H1 (cell line): ENCODE measurements at regions not wholly inside any gene's neighbourhood (a gene's known extent, or its start where the extent isn't known, plus 50 kb on each side); places are given as distances from the start of the nearest gene placed in this dataset.

Source experiments
- CTCF ChIA-PET: fragments of 300-600 bp; sonication (Branson Sonifier 250); formaldehyde crosslinking; loops from one replicate; lab custom pipeline; 2021; ENCODE audit not compliant: partially characterized antibody; lab: Charles Lee
- POLR2A ChIA-PET: fragments of 300-600 bp; sonication (Branson Sonifier 250); formaldehyde crosslinking; loops from one replicate; lab custom pipeline; 2021; ENCODE audit warnings: inconsistent platforms; ENCODE audit not compliant: partially characterized antibody; lab: Charles Lee
- DNase-seq, 2 experiments: peaks; one replicate each; pipeline versions ENCODE4 v3.0.0 to v3.0.0-alpha.2; 2010 to 2022; ENCODE audit warnings: low spot score in 2 of 2, low read depth in 1 of 2, mixed read lengths in 1 of 2
- FAIRE-seq: peaks from 2 replicates; lab custom pipeline; 2011; peaks lifted over from hg19 to GRCh38; lab: Jason Lieb, UNC
- H2AFZ ChIP-seq: 2 replicates; pipeline ENCODE4 v1.8.1; 2012; ENCODE audit warnings: low read length, inconsistent platforms
- H2AK5ac ChIP-seq: 2 replicates; pipeline ENCODE4 v1.6.1; 2013; ENCODE audit warnings: low read depth, low read length
- H2BK120ac ChIP-seq: replicated peaks from 2 replicates; pipeline ENCODE3; 2013; ENCODE audit warnings: low read depth, low read length, inconsistent platforms
- H2BK12ac ChIP-seq: 2 replicates; pipeline ENCODE4 v1.6.1; 2013; ENCODE audit warnings: low read depth, low read length
- H2BK15ac ChIP-seq: 2 replicates; pipeline ENCODE4 v1.6.1; 2013; ENCODE audit warnings: low read length
- H2BK20ac ChIP-seq: 2 replicates; pipeline ENCODE4 v1.6.1; 2013; ENCODE audit warnings: low read length
- H2BK5ac ChIP-seq: 2 replicates; pipeline ENCODE4 v1.6.1; 2013; ENCODE audit warnings: low read depth, low read length
- H3K14ac ChIP-seq: 2 replicates; pipeline ENCODE4 v1.6.1; 2013; ENCODE audit warnings: inconsistent platforms; ENCODE audit not compliant: insufficient read length
- H3K18ac ChIP-seq: 2 replicates; pipeline ENCODE4 v1.6.1; 2013; ENCODE audit warnings: low read length; ENCODE audit errors: extremely low read depth
- H3K23ac ChIP-seq: 2 replicates; pipeline ENCODE4 v1.6.1; 2013; ENCODE audit warnings: inconsistent platforms; ENCODE audit not compliant: insufficient read length
- H3K23me2 ChIP-seq: 2 replicates; pipeline ENCODE4 v1.6.1; 2013; ENCODE audit warnings: low read depth, low read length
- H3K27ac ChIP-seq: 2 replicates; pipeline ENCODE4 v1.6.1; 2011; ENCODE audit warnings: low read depth, low read length, inconsistent platforms
- H3K27me3 ChIP-seq, 4 experiments: replicated peaks in 1 of 4; 1 replicate in 1 of 4; 2 replicates in 3 of 4; pipeline versions ENCODE4 v1.6.1 to v1.8.1; 2011 to 2013; ENCODE audit warnings: low read length in 3 of 4, mild to moderate bottlenecking in 3 of 4, inconsistent platforms in 2 of 4, mixed read lengths in 2 of 4, moderate library complexity in 1 of 4; ENCODE audit not compliant: control insufficient read depth in 3 of 4, insufficient read depth in 3 of 4; ENCODE audit errors: extremely low read depth in 1 of 4
- H3K36me3 ChIP-seq, 4 experiments: 2 replicates each; pipeline versions ENCODE4 v1.6.1 to v1.8.1; 2011 to 2013; ENCODE audit warnings: mild to moderate bottlenecking in 4 of 4, low read length in 3 of 4, moderate library complexity in 2 of 4, control low read depth in 1 of 4, inconsistent platforms in 1 of 4; ENCODE audit not compliant: insufficient read depth in 4 of 4, control insufficient read depth in 2 of 4
- H3K4ac ChIP-seq: replicated peaks from 2 replicates; pipeline ENCODE3; 2013; ENCODE audit warnings: low read length, low read depth, mixed read lengths, inconsistent platforms; ENCODE audit not compliant: insufficient read length
- H3K4me1 ChIP-seq, 4 experiments: replicated peaks in 1 of 4; 1 replicate in 1 of 4; 2 replicates in 3 of 4; pipeline versions ENCODE4 v1.6.1 to v1.8.1; 2011 to 2013; ENCODE audit warnings: low read length in 3 of 4, inconsistent platforms in 2 of 4, mixed read lengths in 1 of 4; ENCODE audit not compliant: insufficient read depth in 4 of 4, control insufficient read depth in 3 of 4
- H3K4me2 ChIP-seq, 2 experiments: 2 replicates each; pipeline versions ENCODE4 v1.6.1 to v1.8.1; 2011 to 2013; ENCODE audit warnings: low read depth in 2 of 2, low read length in 2 of 2, control low read depth in 1 of 2, inconsistent platforms in 1 of 2, mild to moderate bottlenecking in 1 of 2; ENCODE audit not compliant: insufficient read depth in 1 of 2
- H3K4me3 ChIP-seq, 4 experiments: fragments of 200-600, 300-600 bp in 1 of 4; sonication (generic), shearing (Covaris generic), sonication (Bioruptor Twin) in 1 of 4; 2 replicates each; pipeline versions ENCODE4 v1.5.1 to v1.8.1; 2011 to 2016; ENCODE audit warnings: low read length in 4 of 4, low read depth in 3 of 4, control low read depth in 2 of 4, inconsistent platforms in 2 of 4, mild to moderate bottlenecking in 2 of 4, mixed read lengths in 1 of 4, moderate library complexity in 1 of 4; ENCODE audit not compliant: insufficient read depth in 2 of 4; ENCODE audit errors: extremely low read depth in 1 of 4
- H3K56ac ChIP-seq: replicated peaks from 2 replicates; pipeline ENCODE3; 2013; ENCODE audit warnings: low read depth, mild to moderate bottlenecking, mixed read lengths, low read length, inconsistent platforms; ENCODE audit not compliant: insufficient read length
- H3K79me1 ChIP-seq: 2 replicates; pipeline ENCODE4 v1.6.1; 2013; ENCODE audit warnings: low read depth, low read length, control low read depth
- H3K79me2 ChIP-seq, 2 experiments: 2 replicates each; pipeline versions ENCODE4 v1.6.1 to v1.8.1; 2012 to 2013; ENCODE audit warnings: low read length in 2 of 2, mild to moderate bottlenecking in 2 of 2, inconsistent platforms in 1 of 2; ENCODE audit not compliant: insufficient read depth in 2 of 2, control insufficient read depth in 1 of 2
- H3K9ac ChIP-seq, 4 experiments: replicated peaks in 1 of 4; 1 replicate in 1 of 4; 2 replicates in 3 of 4; pipeline versions ENCODE4 v1.6.1 to v1.8.1; 2011 to 2013; ENCODE audit warnings: low read depth in 3 of 4, low read length in 3 of 4, control low read depth in 2 of 4, mild to moderate bottlenecking in 2 of 4, moderate library complexity in 2 of 4, inconsistent platforms in 1 of 4; ENCODE audit errors: extremely low read depth in 1 of 4
- H3K9me3 ChIP-seq, 2 experiments: 2 replicates each; pipeline versions ENCODE4 v1.6.1 to v1.8.1; 2012 to 2013; ENCODE audit warnings: mild to moderate bottlenecking in 2 of 2, moderate library complexity in 2 of 2, control low read depth in 1 of 2, inconsistent platforms in 1 of 2, low read depth in 1 of 2, low read length in 1 of 2, mixed read lengths in 1 of 2; ENCODE audit not compliant: insufficient read depth in 2 of 2
- H4K20me1 ChIP-seq, 2 experiments: replicated peaks in 1 of 2; 2 replicates each; pipeline versions ENCODE3 to v1.8.1; 2011 to 2013; ENCODE audit warnings: inconsistent platforms in 2 of 2, low read length in 2 of 2, mild to moderate bottlenecking in 1 of 2; ENCODE audit not compliant: insufficient read depth in 2 of 2, control insufficient read depth in 1 of 2
- H4K5ac ChIP-seq: 2 replicates; pipeline ENCODE4 v1.6.1; 2013; ENCODE audit warnings: low read length, low read depth, mixed read lengths, inconsistent platforms; ENCODE audit not compliant: insufficient read length
- H4K8ac ChIP-seq: 2 replicates; pipeline ENCODE4 v1.8.0; 2013; ENCODE audit warnings: mild to moderate bottlenecking, moderate library complexity, low read length, inconsistent platforms; ENCODE audit not compliant: insufficient read depth; ENCODE audit errors: extremely low read depth
- H4K91ac ChIP-seq: replicated peaks from 2 replicates; pipeline ENCODE3; 2013; ENCODE audit warnings: low read length, mixed read lengths, inconsistent platforms; ENCODE audit not compliant: insufficient read length
- BCL11A ChIP-seq, 2 experiments: IDR thresholded peaks; one replicate each; pipeline ENCODE4 v1.6.1; 2011; ENCODE audit warnings: low read depth in 2 of 2, low read length in 2 of 2, mild to moderate bottlenecking in 2 of 2
- HDAC2 ChIP-seq, 2 experiments: fragments of 300-600 bp in 1 of 2; sonication (generic) in 1 of 2; IDR thresholded peaks; 2 replicates each; pipeline ENCODE4 v1.6.1; 2011 to 2012; ENCODE audit warnings: low read depth in 2 of 2, low read length in 2 of 2, mild to moderate bottlenecking in 2 of 2, moderate library complexity in 2 of 2, borderline replicate concordance in 1 of 2, inconsistent platforms in 1 of 2
- JUN ChIP-seq: IDR thresholded peaks from 2 replicates; pipeline ENCODE4 v1.6.1; 2011; ENCODE audit warnings: low read depth, mild to moderate bottlenecking, improper control_type of control experiment, low read length
- SRF ChIP-seq: IDR thresholded peaks from 2 replicates; pipeline ENCODE4 v1.6.1; 2011; ENCODE audit warnings: mild to moderate bottlenecking, low read depth, low read length, moderate library complexity
- WGBS, 2 experiments: shearing (Covaris generic) in 1 of 2; methylation state at CpG; one replicate each; pipeline versions ENCODE4 v1.1.6 to v1.1.7; 2013 to 2015; ENCODE audit warnings: low lambda C conversion rate in 2 of 2, mixed read lengths in 2 of 2, inconsistent platforms in 1 of 2, low coverage in 1 of 2, missing lambda C conversion rate in 1 of 2; ENCODE audit not compliant: insufficient replicate concordance in 2 of 2, insufficient coverage in 1 of 2, insufficient read length in 1 of 2; ENCODE audit errors: extremely low coverage in 1 of 2, missing lambda C conversion rate in 1 of 2; 5-methylcytosine and 5-hydroxymethylcytosine counted together

DNA sequence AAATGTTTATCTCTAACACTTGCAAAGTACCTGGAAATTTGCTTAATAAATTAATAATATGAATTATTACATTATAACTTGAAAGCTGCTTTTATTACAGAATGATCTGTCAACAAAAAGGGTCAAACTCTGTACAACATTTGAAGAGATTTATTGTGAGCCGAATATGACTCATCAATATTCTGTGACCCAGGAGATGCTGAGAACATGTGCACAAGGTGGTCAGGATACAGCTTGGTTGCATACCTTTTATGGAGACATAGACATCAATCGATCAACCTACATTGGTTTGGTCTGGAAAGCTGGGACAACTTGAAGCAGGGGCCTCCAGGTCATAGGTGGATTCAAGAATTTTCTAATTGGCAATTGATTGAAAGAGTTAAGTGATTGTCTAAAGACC lies 79.0 kb downstream of the RNASET2 start:
- Histone ChIP-seq H2BK120ac (no peak overlapping the region), H2BK15ac (no peak overlapping the region), H3K9me3 (peaks cover 0 to 4% of the 10 kb centered on the region in 2 experiments; a peak in 1 of 4 replicates), H2BK20ac (no peak overlapping the region), H3K4ac (no peak overlapping the region), H3K79me1 (no peaks in the 10 kb centered on the region), H3K23me2 (no peaks in the 10 kb centered on the region), H3K79me2 (no peaks in the 10 kb centered on the region), H4K5ac (no peak overlapping the region), H3K4me3 (no peak overlapping the region), H3K4me1 (no peaks in the 10 kb centered on the region; a peak in 2 of 7 replicates), H2BK5ac (no peak overlapping the region), H2AK5ac (no peak overlapping the region), H3K18ac (no peak overlapping the region), H2BK12ac (no peak overlapping the region), H4K91ac (no peak overlapping the region), H3K9ac (no peak overlapping the region), H3K27ac (no peak overlapping the region), H3K27me3 (peaks cover 0 to 2% (median 0%) of the 10 kb centered on the region in 4 experiments; a peak in 1 of 7 replicates), H3K23ac (no peak overlapping the region), H3K36me3 (no peaks in the 10 kb centered on the region; a peak in 1 of 8 replicates), H3K4me2 (no peak overlapping the region), H4K8ac (no peak overlapping the region), H4K20me1 (no peaks in the 10 kb centered on the region), H3K56ac (no peak overlapping the region), H3K14ac (no peak overlapping the region), H2AFZ (no peak overlapping the region)
- WGBS, 2 experiments = 84% methylated on average over 2 of the region's 2 CpGs; no CpG with 5 or more reads in 1 of the 2 experiments
- CTCF ChIA-PET = no interaction called here
- no peak for DNase-seq
- POLR2A ChIA-PET = no interaction called here
- TF ChIP-seq BCL11A (IDR thresholded peaks at IDR 0.05; ENCODE audit: low read depth in 2 of 2, low read length in 2 of 2) (no peak), JUN (no peak), SRF (no peak), HDAC2 (IDR thresholded peaks at IDR 0.05; ENCODE audit: borderline replicate concordance in 1 of 2, low read depth in 2 of 2, low read length in 2 of 2) (no peak)
- FAIRE-seq = no peak
